RWPE2 (cell line): ENCODE measurements at regions not wholly inside any gene's neighbourhood (a gene's known extent, or its start where the extent isn't known, plus 50 kb on each side); places are given as distances from the start of the nearest gene placed in this dataset.

Experiments
- ATAC-seq: fragments of 200-7000 bp; cut with Tn5 transposase; 3 replicates; pipeline ENCODE4 v1.9.1; 2021; ENCODE audit warnings: low read depth
- DNase-seq: peaks from one replicate; pipeline ENCODE4 v3.0.0-alpha.2; 2020; ENCODE audit warnings: low spot score
- H3K27ac ChIP-seq: fragments of 450-650 bp; 2 replicates; pipeline ENCODE4 v1.5.1; 2017; ENCODE audit warnings: mild to moderate bottlenecking; ENCODE audit not compliant: poor library complexity, severe bottlenecking
- H3K27me3 ChIP-seq: fragments of 250-450 bp; sonication (Bioruptor Pico); 2 replicates; pipeline ENCODE4 v1.5.1; 2021; ENCODE audit warnings: mild to moderate bottlenecking, moderate library complexity; ENCODE audit not compliant: insufficient read depth, poor library complexity, severe bottlenecking
- H3K36me3 ChIP-seq: fragments of 250-450 bp; sonication (Bioruptor Pico); 2 replicates; pipeline ENCODE4 v1.5.1; 2020; ENCODE audit warnings: low read depth, mild to moderate bottlenecking, moderate library complexity
- H3K4me1 ChIP-seq: fragments of 250-450 bp; sonication (Bioruptor Pico); 2 replicates; pipeline ENCODE4 v1.5.1; 2021; ENCODE audit warnings: mild to moderate bottlenecking, moderate library complexity; ENCODE audit not compliant: insufficient read depth, poor library complexity, severe bottlenecking
- H3K4me3 ChIP-seq: fragments of 250-450 bp; sonication (Bioruptor Pico); 2 replicates; pipeline ENCODE4 v1.5.1; 2021; ENCODE audit warnings: mild to moderate bottlenecking, moderate library complexity; ENCODE audit not compliant: severe bottlenecking
- H3K9me3 ChIP-seq: fragments of 250-450 bp; sonication (Bioruptor Pico); 2 replicates; pipeline ENCODE4 v1.5.1; 2021; ENCODE audit warnings: mild to moderate bottlenecking, moderate library complexity; ENCODE audit not compliant: severe bottlenecking
- TF ChIP-seq, protein P1 (sequence below): fragments of 450-650 bp; IDR thresholded peaks from one replicate; pipeline ENCODE4 v1.5.1; 2017; ENCODE audit warnings: mild to moderate bottlenecking, moderate library complexity; ENCODE audit not compliant: poor library complexity, severe bottlenecking

DNA sequence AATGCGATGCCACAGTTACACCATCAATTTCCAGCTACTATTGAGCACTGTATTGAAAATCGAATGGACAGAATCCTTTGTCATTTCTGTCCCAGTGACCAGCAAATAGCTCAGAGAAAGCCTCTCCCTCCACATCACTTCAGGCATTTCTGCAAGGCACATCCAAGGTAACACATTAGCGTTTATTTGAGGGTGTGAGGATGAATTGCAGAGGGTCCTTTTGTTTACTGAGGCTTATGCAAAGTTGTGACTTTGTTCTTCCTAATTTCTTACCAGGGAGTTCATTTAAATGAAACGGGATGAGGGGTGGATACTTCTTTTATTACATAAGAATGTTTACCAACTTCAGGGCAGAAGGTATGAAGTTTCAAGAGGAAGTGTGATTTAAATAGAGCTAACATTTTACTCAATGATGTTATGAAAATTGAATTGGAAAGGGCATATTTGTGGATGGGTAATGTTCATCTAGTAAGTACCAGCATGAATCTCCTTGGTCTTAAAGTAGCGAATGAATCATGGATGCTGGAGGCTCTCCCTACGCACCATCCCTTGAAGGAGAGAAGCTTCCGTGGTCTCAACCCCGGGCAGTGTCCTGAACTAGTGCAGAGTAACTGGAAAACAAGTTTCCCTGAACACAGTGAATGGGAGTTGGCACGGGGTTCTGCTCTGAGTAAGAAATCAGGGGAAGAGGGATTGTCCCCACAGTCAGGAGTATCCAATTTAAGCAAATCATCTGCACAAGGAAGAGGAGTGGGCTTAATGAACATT lies 756.5 kb downstream of the GALR1 start:
- ATAC-seq: no peak

DNA sequence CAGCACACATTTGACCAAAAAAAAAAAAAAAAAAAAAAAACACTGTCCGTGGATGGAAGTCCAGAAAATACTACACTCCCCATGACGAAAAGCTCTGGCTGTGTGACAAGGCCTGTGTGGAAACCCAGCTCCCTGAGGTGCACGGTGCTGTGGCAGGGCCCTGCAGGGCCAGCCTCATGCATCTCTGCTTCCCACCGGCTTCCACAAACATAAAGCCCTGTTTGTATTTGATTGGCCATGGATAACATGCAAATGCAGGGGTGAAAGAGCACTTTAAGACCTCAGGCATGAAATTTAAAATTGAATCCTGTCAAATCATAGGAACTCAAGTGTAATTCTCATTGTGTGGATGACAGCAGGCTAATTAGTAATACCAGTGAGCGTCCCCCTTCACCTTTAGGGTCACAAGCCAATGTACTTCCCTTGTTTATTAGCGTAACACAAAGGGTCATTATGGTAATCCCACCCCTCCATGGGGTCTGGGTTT lies 757.2 kb downstream of the GALR1 start:
- TF ChIP-seq, protein P1, sequence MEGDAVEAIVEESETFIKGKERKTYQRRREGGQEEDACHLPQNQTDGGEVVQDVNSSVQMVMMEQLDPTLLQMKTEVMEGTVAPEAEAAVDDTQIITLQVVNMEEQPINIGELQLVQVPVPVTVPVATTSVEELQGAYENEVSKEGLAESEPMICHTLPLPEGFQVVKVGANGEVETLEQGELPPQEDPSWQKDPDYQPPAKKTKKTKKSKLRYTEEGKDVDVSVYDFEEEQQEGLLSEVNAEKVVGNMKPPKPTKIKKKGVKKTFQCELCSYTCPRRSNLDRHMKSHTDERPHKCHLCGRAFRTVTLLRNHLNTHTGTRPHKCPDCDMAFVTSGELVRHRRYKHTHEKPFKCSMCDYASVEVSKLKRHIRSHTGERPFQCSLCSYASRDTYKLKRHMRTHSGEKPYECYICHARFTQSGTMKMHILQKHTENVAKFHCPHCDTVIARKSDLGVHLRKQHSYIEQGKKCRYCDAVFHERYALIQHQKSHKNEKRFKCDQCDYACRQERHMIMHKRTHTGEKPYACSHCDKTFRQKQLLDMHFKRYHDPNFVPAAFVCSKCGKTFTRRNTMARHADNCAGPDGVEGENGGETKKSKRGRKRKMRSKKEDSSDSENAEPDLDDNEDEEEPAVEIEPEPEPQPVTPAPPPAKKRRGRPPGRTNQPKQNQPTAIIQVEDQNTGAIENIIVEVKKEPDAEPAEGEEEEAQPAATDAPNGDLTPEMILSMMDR: no peak
- DNase-seq (no peak), ATAC-seq (no peak)
- H3K27me3 ChIP-seq: peaks cover 3% of the 10 kb centered on the region
- H3K27ac ChIP-seq: no peak overlapping the region
- H3K4me1 ChIP-seq: no peaks in the 10 kb centered on the region
- no peak overlapping the region for H3K4me3 ChIP-seq
- no peaks in the 10 kb centered on the region for H3K9me3 ChIP-seq
- H3K36me3 ChIP-seq: no peaks in the 10 kb centered on the region

More for the DNA sequence above, 756.5 kb downstream of the GALR1 start:
- H3K4me3 ChIP-seq: no peak overlapping the region
- no peaks in the 10 kb centered on the region for H3K4me1 ChIP-seq
- H3K9me3 ChIP-seq: no peaks in the 10 kb centered on the region
- no peak overlapping the region for H3K27ac ChIP-seq
- DNase-seq: no peak
- TF ChIP-seq, protein P1: no peak
- H3K36me3 ChIP-seq: no peaks in the 10 kb centered on the region
- H3K27me3 ChIP-seq: peaks cover 3% of the 10 kb centered on the region

DNA sequence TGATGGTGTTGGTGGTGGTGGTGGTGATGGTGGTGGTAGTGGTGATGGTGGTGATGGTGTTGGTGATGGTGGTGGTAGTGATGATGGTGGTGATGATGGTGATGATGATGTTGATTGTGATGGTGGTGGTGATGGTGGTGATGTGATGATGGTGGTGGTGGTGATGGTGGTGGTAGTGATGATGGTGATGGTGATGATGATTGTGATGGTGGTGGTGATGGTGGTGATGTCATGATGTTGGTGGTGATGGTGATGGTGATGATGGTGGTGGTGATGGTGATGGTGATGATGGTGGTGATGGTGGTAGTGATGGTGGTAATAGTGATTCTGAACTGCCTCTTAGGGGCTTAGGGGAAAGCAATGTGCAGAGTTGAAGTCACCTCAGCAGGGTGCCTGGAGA lies 760.7 kb downstream of the GALR1 start:
- DNase-seq (no peak), ATAC-seq (no peak)
- no peak overlapping the region for H3K4me3 ChIP-seq
- H3K27me3 ChIP-seq: peaks cover under 1% of the 10 kb centered on the region
- H3K9me3 ChIP-seq: no peaks in the 10 kb centered on the region
- no peaks in the 10 kb centered on the region for H3K4me1 ChIP-seq
- TF ChIP-seq, protein P1: no peak
- no peaks in the 10 kb centered on the region for H3K36me3 ChIP-seq
- no peak overlapping the region for H3K27ac ChIP-seq

DNA sequence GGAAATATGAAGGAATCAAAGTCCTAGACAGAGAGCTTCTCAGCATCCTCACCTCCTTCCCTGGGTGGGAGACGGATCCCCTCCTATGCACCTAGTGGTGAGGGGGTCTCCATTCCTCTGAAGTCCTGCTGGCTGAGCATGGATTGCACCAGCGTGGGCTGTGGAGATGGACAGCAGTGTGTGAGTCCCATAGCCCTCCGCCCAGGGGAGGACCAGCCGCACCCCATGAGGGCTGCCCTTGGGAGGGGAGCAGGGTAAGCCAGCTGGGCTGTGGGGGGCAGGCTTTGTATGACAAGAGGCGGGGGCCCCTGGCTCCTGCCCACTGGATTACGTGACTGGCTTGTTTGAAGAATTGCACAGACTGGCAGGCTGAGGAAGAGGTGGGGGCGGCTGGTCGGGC lies 768.2 kb downstream of the GALR1 start:
- H3K4me1 ChIP-seq: no peaks in the 10 kb centered on the region
- DNase-seq: no peak
- no peak for ATAC-seq
- H3K9me3 ChIP-seq: no peaks in the 10 kb centered on the region
- no peaks in the 10 kb centered on the region for H3K27me3 ChIP-seq
- H3K27ac ChIP-seq: no peak overlapping the region
- TF ChIP-seq, protein P1: no peak
- H3K36me3 ChIP-seq: no peaks in the 10 kb centered on the region
- no peak overlapping the region for H3K4me3 ChIP-seq

DNA sequence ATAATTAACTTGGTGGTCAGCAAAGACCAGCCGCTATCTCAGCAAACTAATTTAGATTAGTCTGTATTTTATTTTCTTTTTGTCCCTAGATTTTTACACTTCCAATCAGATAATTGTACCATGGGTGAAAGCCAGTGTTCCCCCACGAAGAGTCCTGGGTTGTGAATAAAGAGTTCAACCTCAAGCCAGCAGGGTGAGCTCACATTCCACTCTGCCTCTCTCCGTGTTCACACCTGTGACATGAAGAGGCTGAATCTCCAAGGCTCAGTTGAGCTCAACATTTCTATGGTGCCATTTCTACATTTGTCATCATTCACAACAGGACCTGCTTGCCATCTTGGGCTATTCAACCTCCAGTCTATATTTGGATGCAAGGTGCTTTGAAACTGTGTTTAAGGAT lies 771.5 kb downstream of the GALR1 start:
- DNase-seq: no peak
- H3K4me1 ChIP-seq: no peaks in the 10 kb centered on the region
- TF ChIP-seq, protein P1: no peak
- H3K27ac ChIP-seq: no peak overlapping the region
- H3K27me3 ChIP-seq: no peaks in the 10 kb centered on the region
- no peak for ATAC-seq
- H3K9me3 ChIP-seq: no peaks in the 10 kb centered on the region
- no peaks in the 10 kb centered on the region for H3K36me3 ChIP-seq
- no peak overlapping the region for H3K4me3 ChIP-seq
